HG03469 (cell line): ENCODE measurements at regions not wholly inside any gene's neighbourhood (a gene's known extent, or its start where the extent isn't known, plus 50 kb on each side); places are given as distances from the start of the nearest gene placed in this dataset.
A peak's percentile ranks its signal among the peaks of the same experiment; 100 is the strongest.
"Not testable (repeated sequence)": the region's sequence is repeated elsewhere in the genome, so short reads cannot be mapped to it uniquely, and the experiment has no call there.

ENCODE experiments used
- ATAC-seq: cut with Tn5 transposase; IDR thresholded peaks from one replicate; pipeline ENCODE4 v1.9.1; 2021; ENCODE audit warnings: mild to moderate bottlenecking, moderate library complexity, moderate number of reproducible peaks; ENCODE audit not compliant: unreplicated experiment

- no peak for ATAC-seq
These were observed 109.0 kb upstream of the IL12A start for GRCh38 chr3:159879598-159879997.

DNA sequence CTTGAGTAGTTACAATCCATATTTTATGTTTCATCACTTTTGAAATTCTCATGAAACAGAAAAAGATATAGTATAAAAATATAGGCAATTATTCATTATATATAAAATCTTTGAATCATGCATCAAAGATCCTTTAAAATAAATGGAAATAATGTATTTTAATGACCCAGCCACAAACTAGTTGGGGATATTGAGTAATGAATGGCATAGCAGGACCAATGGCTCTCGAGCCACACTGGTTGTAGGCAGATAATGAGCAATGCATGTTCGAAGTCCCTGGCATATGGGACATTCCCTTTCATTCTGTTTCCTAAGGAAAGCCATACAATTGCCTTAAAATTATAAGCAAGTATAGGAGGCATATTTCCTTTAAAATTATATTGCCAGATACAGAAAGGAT is 107.4 kb upstream of the IL12A start:
- no peak for ATAC-seq

DNA sequence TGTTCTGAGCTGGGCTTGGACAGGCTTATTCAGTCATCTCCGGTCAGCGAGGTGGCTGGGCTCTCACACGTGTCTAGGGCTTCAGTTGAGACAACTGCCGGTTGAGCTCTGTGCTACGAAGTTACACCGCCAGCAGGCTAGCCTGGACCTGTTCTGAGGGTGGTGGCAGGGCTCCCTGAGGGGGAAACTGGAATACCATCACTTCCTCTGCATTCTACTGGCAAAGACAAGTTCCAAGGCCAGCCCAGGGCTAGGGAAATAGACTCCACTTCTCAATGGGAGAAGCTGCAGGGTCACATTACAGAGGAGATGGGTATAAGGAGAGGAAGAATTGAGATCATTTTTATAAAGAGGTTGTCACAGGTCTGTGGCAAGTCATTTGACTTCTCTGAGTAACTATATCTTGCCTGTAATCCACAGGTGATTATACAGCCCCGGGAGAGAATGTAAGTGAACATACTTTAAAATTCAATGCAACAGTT is 106.8 kb upstream of the IL12A start:
- no peak for ATAC-seq

- no peak for ATAC-seq
These were observed 106.3 kb upstream of the IL12A start for GRCh38 chr3:159882367-159882766.

DNA sequence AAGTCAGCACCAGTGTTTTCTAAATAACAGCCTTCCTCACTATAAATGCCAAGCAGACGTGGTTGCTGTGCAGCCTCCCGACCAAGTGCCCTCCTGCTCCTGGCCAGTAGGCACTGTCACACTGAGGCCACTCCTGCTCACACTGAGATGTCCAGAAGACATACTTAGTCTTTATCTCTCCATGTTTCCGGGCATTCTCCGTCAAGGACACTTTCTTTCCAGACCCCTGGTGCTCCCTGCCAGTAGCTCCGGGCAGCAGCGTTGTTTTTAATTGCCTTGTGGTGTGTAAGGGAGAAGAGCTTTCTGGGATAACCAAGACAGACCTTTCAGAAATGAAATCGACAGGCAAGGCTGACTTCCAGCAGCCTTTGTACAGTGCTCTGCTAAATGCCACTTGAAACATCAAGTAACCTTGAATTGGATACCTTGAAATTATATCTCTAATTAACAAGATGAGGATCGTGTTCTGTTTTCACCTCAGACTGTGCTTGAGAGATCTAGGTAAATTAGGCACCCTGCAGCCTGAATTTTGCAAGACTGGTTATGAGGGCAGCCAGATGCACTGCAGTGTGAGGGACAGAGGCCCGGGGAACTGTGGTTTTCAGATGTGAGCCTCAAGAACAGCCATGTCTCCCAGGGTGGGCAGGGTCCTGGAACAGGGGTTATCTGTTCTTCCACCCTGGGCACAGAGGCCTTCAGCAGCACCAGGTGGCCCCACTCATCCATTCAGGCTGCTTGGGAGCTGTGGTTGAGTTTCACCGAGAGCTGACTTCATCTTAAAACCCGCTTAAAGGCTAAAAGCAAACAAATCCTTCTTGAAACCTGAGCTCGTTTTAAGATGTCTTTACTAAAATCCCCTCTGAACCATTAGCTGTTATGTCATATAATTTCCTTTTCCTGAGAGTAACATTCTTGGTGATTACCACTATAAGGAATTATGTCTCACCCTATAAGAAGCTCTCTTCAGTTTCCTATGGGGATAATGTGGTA is 105.5 kb upstream of the IL12A start:
- no peak for ATAC-seq

DNA sequence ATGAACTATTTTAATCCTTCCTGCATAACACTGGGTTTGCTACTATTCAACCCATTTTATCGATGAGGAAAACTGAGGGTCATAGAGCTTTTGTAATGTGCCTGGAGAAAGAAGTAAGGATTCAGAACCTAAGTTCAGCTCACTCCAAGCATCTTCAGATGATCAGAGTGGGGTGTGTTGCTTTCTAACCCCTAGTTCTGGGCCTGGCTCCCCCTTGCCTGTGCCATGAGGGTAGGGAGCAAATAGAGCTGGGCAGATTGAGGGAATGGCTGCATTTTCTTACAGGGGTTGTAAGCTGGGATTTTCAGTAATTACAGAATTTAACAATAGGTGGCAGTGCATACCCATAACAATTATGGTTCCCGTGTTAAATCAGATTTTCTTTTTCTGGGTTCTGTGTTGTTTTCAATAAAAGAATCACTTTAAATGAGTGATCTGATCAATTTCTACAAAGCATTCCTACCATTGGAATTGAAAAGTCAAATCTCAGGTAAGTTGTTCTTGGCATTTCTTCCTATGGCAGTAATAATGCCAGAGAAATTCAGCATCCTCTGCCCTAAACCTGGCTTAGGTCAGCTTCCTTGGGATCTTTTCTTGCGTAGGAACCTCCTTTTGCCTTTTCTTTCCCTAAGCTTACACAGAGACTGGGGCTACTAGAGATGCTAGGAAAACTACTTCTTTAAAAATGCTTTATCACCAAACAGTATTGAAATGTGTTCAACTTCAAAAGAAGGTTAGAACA is 103.8 kb upstream of the IL12A start:
- no peak for ATAC-seq

DNA sequence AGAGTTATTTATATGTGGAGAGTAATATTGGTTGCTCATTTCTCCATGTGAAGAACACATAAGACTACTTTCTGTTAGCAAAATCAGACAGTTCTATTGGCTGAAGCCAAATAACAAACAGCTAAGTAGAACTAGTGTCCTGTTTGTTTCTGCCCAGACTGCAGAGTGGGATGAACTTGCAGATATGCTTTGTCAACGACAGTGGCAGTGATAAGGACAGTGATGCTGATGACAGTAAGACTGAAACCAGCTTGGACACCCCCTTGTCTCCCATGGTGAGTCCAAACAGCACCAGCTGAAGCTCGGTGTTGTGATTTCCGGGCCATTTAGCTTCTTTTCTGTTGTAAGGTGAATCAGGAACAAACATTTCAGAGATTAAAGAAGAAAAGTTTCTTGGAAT is 102.6 kb upstream of the IL12A start:
- peak; percentile 65 for ATAC-seq

DNA sequence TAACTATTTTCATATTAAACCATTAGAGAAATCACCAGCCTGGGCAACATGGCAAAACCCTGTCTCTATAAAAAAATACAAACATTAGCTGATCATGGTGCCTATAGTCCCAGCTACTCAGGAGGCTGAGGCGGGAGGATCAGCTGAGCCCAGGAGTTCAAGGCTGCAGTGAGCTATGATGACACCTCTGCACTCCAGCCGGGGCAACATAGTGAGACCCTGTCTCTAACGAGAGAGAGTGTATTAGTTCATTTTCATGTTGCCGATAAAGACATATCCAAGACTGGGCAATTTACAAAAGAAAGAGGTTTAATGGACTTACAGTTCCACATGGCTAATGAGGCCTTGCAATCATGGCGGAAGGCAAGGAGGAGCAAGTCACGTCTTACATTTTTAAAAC is 102.1 kb upstream of the IL12A start:
- ATAC-seq, result not testable (repeated sequence)

DNA sequence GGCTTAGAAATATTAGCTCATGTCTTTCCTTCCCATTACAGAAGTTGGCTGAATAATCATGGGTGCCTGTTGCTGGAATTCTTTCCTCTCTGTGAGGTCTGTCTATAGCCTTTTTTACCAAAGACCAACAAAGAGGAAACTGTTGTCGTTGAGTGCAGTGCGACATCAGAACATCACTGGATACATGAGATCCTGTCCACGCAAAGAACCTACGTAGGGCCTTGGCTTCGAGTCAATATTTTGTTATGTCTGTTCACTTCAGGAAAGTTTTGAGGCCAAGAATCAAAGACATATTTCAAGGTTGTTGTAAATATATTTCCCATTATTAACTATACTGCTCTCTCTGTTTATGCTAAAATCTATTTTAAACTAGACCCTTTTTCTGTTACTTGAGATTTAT is 101.5 kb upstream of the IL12A start:
- no peak for ATAC-seq

DNA sequence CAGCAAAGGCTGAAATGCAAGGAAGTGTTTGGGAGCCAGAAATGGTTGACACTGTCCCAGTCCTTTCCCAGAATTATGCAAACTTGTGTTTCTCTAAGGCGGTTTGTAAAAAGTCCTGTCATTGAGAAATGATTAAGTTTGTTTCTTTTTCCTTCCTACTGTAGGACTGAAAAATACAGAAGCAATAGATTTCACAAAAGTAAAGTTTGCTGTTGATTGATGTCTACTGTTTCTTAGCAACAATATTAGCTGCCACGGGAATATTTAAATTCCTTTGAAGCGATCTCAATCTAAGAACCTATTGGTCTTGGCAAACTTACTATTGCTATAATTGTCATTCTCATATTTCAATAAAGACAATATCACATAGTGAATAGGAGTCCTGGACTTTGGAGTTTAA is 100.7 kb upstream of the IL12A start:
- ATAC-seq, result no peak

- ATAC-seq, result no peak
These were observed 96.4 kb upstream of the IL12A start for GRCh38 chr3:159892171-159892795.

DNA sequence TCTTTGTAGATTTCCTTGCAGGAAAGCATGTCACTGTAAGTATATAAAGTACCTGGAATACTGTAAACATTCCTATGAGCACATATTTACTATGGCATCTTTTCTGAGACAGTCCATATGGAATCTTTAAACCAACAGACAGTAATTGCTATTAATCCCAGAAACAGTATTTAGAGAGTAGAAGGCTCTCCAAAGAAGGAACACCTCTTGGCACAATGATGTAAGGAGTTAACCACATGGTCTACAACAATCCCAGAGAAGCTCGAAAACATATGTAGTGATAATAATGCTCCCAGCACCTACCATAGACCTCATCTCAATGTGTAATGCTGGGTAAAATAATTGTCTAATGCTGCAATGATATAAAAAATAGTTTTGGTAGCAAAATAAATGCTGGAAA is 95.8 kb upstream of the IL12A start:
- no peak for ATAC-seq

DNA sequence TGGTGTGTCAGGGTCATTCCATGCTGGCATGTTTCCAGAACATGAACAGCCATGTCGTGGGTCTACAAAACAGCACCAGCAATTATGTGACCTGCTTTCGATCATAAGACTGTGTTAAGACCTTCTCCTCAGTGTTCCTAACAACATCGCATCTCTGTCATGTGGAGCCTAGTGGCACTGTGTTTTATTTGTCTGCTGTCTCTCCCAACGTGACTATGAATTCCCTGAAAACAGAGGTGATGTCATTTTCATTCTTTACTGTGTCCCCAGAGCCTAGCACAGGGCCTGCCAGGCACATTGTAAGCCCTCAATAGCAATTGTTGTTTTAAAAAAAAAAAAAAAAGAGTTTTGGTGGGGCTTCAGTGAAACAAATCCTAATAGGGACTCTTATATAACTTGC is 94.2 kb upstream of the IL12A start:
- no peak for ATAC-seq

- ATAC-seq, result no peak
These were observed 93.2 kb upstream of the IL12A start for GRCh38 chr3:159895430-159895829.

DNA sequence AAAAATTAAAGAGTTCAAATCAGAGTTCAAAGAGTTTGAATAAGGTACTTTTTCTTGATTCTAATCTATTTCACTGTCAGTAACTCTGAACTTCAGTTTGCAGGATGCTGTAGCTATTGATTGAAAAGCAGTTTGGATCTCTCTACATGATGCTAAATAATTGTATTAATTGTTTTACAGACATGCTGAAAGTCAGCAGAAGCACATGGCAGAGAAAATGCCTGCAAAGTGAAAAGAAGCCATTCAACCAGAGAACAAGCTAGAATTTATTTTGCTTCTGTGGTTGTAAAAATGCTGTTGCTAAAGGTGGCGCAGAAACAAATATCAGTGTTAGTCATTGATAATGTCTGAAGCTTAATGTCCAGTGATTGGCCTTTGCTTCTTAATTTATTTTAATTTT is 92.1 kb upstream of the IL12A start:
- ATAC-seq, result no peak

DNA sequence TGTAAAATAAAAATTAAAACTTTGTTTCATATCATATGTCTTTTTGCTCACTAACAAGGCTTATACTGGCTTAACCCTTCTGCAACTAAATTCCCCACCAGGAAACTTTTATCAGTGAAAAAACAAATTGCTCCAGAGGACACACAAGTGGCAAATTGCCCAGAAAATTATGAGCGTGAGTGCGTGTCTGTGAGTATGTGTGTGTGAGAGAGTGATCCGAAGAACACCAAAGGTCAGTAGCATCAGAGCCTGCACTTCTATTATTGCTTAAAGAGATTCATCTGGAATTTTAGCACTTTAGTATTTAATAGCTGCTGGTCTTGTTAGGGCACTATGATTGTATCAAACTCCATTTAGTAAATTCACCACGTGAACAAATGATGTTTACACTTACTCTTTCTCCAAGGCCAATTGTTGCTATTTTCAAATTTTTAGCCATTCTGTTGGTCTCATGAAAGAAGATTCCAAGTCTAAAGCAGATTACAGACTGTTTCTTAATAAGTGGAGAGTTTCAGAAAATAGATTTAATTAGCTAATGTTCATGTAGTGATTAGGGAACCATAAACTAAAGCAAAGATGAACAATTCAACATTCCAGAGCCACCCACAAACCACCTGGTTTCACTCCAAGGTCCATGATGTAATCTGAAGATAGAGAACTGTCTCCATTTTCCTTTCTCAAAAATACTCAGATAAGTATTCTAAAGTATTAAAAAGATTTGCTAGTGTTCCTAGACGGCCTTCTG is 91.1 kb upstream of the IL12A start:
- ATAC-seq, result no peak

DNA sequence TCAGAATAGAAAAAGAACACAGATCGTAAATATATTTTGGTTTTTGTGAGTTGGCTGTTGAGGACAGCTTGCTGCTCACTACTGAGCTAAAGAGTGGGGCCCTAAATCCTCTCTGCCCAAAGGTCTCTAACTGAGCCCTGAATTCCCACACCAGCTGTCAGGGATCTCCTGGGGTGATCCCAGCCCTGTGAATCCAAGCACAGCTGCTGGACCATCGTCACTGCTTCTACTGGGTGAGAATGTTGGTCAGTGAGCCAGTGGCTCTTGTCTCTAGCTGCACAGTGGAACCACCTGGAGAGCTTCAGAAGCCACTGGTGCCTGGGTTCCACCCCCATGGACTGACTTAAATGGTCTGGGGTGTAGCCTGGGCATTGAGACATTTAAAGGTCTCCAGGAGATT is 90.5 kb upstream of the IL12A start:
- ATAC-seq, result no peak

GRCh38 chr3:159899166-159899565 is 89.5 kb upstream of the IL12A start:
- ATAC-seq, result no peak

DNA sequence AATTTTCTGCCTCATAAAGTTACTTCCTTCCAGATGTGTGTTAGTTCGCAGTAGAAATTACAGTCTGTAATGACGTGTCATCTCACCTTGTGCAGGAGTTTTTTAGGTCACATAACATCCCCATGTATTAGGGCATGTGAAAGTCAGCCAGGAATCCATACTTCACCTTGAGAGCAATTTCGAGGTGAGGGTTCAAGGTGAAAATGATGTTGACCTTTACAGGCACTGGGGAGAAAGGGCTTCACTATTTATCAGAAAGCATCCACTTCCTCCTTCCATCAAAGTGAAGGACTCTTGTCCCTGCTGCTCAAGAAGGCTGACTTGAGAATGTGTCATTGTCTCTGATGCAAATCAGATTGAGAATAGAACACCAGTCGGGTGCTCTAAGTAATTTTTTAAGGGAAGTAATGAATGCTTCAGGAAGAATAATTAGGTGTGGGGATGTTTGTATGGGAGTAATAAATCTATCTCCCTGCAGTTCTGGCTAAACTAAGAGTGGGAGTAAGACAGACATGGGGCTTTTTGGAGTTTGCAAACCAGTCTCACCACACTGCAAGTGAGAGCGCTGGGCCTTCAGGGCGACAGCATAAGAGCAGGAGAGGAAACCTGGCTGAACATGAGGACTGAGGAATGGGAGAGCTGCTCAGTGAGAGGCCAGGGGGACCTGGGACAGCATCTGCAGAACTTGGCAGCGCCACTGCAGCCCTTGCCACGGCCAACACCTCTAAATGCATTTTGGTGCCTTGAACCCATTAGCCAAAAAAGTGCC is 85.9 kb upstream of the IL12A start:
- ATAC-seq, result peak; percentile 61

- ATAC-seq, result no peak
These were observed 84.2 kb upstream of the IL12A start for GRCh38 chr3:159904455-159904854.
